HEK293 (cell line): ENCODE measurements at regions not wholly inside any gene's neighbourhood (a gene's known extent, or its start where the extent isn't known, plus 50 kb on each side); places are given as distances from the start of the nearest gene placed in this dataset.

ENCODE experiments used
- CTCF ChIP-seq: fragments of 450-650 bp; formaldehyde crosslinking; IDR thresholded peaks from 2 replicates; pipeline ENCODE4 v1.5.1; 2016; ENCODE audit warnings: missing biosample characterization, missing genetic modification characterization
- KLF10 ChIP-seq: fragments of 450-650 bp; IDR thresholded peaks from 2 replicates; pipeline ENCODE4 v1.5.1; 2018; ENCODE audit warnings: missing biosample characterization, mild to moderate bottlenecking, missing genetic modification characterization
- ZNF76 ChIP-seq: fragments of 450-650 bp; formaldehyde crosslinking; IDR thresholded peaks from 2 replicates; pipeline ENCODE4; 2016; ENCODE audit warnings: low read depth, missing biosample characterization, missing genetic modification characterization, borderline replicate concordance
- TF ChIP-seq, protein P1 (sequence below): fragments of 450-650 bp; formaldehyde crosslinking; IDR thresholded peaks from 2 replicates; pipeline ENCODE4 v1.5.1; 2016; ENCODE audit warnings: missing biosample characterization, missing genetic modification characterization

- TF ChIP-seq, protein P1, sequence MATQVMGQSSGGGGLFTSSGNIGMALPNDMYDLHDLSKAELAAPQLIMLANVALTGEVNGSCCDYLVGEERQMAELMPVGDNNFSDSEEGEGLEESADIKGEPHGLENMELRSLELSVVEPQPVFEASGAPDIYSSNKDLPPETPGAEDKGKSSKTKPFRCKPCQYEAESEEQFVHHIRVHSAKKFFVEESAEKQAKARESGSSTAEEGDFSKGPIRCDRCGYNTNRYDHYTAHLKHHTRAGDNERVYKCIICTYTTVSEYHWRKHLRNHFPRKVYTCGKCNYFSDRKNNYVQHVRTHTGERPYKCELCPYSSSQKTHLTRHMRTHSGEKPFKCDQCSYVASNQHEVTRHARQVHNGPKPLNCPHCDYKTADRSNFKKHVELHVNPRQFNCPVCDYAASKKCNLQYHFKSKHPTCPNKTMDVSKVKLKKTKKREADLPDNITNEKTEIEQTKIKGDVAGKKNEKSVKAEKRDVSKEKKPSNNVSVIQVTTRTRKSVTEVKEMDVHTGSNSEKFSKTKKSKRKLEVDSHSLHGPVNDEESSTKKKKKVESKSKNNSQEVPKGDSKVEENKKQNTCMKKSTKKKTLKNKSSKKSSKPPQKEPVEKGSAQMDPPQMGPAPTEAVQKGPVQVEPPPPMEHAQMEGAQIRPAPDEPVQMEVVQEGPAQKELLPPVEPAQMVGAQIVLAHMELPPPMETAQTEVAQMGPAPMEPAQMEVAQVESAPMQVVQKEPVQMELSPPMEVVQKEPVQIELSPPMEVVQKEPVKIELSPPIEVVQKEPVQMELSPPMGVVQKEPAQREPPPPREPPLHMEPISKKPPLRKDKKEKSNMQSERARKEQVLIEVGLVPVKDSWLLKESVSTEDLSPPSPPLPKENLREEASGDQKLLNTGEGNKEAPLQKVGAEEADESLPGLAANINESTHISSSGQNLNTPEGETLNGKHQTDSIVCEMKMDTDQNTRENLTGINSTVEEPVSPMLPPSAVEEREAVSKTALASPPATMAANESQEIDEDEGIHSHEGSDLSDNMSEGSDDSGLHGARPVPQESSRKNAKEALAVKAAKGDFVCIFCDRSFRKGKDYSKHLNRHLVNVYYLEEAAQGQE, result no peak
- no peak for TF ChIP-seq CTCF (tag by site-specific recombination)
- no peak for TF ChIP-seq ZNF76 (tag by site-specific recombination)
- no peak for TF ChIP-seq KLF10 (tag by site-specific recombination)
Measured at GRCh38 chr12:74431801-74432200, 105.8 kb upstream of the ATXN7L3B start.
